NB4 (cell line): ENCODE measurements at regions not wholly inside any gene's neighbourhood (a gene's known extent, or its start where the extent isn't known, plus 50 kb on each side); places are given as distances from the start of the nearest gene placed in this dataset.

Source experiments
- DNase-seq: peaks from one replicate; pipeline ENCODE4 v3.0.0; 2010; ENCODE audit warnings: low read depth
- H3K4me3 ChIP-seq: one replicate; pipeline ENCODE4 v1.5.1; 2011; ENCODE audit warnings: mild to moderate bottlenecking, low read depth, low read length, moderate library complexity
- CTCF ChIP-seq: IDR thresholded peaks from one replicate; pipeline ENCODE4 v1.5.1; 2012; ENCODE audit warnings: low read depth, low read length
- MAX ChIP-seq: IDR thresholded peaks from 2 replicates; pipeline ENCODE4 v1.6.1; 2011; ENCODE audit warnings: low read depth, low read length
- MYC ChIP-seq: IDR thresholded peaks from 2 replicates; pipeline ENCODE4 v1.6.1; 2011; ENCODE audit warnings: low read depth, low read length
- POLR2A ChIP-seq: IDR thresholded peaks from 2 replicates; pipeline ENCODE4 v1.6.1; 2011; ENCODE audit warnings: mild to moderate bottlenecking; ENCODE audit not compliant: insufficient read length; ENCODE audit errors: extremely low read depth

GRCh38 chr4:89657931-89658700, 178.8 kb downstream of the SNCA start:
- no peak overlapping the region for H3K4me3 ChIP-seq
- TF ChIP-seq MYC (no peak), POLR2A (no peak), MAX (no peak), CTCF (no peak)
- DNase-seq: peak; percentile 19

- TF ChIP-seq CTCF (no peak), MYC (no peak), POLR2A (no peak)
- no peak for DNase-seq
- no peak overlapping the region for H3K4me3 ChIP-seq
Observed at GRCh38 chr4:89653012-89653411, 183.9 kb downstream of the SNCA start.

GRCh38 chr4:89645482-89645881, 191.5 kb downstream of the SNCA start:
- TF ChIP-seq MAX (no peak), MYC (no peak), POLR2A (no peak), CTCF (no peak)
- DNase-seq: no peak
- no peak overlapping the region for H3K4me3 ChIP-seq

- no peak overlapping the region for H3K4me3 ChIP-seq
- no peak for DNase-seq
- no peak for TF ChIP-seq POLR2A
- TF ChIP-seq CTCF: no peak
- no peak for TF ChIP-seq MYC
- TF ChIP-seq MAX: no peak
Observed at GRCh38 chr4:89641367-89641687, 195.6 kb downstream of the SNCA start.

- H3K4me3 ChIP-seq: no peak overlapping the region
- TF ChIP-seq CTCF (peak; percentile 26), MYC (no peak), POLR2A (no peak), MAX (no peak)
- DNase-seq: peak; percentile 19
Observed at GRCh38 chr4:89640620-89641366, 196.2 kb downstream of the SNCA start.

- no peak for TF ChIP-seq CTCF
- TF ChIP-seq POLR2A: no peak
- TF ChIP-seq MAX: no peak
- TF ChIP-seq MYC: no peak
- no peak for DNase-seq
Observed at GRCh38 chr4:89639395-89639794, 197.6 kb downstream of the SNCA start.

More at GRCh38 chr4:89639395-89639794, 197.6 kb downstream of the SNCA start:
- no peak overlapping the region for H3K4me3 ChIP-seq
